ENCODE measurements at regions not wholly inside any gene's neighbourhood (a gene's known extent, or its start where the extent isn't known, plus 50 kb on each side); places are given as distances from the start of the nearest gene placed in this dataset.

DNA sequence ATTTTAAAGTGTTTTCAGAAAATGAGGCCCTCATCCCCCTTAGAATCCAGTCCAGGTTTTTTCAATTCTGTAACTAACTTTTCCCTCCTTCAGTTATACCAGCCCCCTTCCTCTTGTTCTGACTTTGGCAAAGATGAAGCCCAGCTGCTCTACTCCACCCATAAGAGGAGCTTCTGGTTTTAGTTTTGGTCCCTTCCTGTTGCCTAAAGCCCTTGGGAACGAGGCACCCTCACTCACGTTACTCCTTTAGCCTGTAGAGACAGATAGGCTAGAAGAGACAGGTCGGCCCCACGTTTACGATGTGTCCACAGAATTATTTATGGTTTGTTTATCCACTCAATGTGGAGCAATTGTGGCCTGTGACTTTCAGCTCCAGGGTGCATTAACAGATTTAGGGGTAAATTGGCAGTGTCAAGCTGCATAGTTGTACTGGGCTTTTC is 454.2 kb upstream of the TNP1 start:
- TF ChIP-seq, protein P1, sequence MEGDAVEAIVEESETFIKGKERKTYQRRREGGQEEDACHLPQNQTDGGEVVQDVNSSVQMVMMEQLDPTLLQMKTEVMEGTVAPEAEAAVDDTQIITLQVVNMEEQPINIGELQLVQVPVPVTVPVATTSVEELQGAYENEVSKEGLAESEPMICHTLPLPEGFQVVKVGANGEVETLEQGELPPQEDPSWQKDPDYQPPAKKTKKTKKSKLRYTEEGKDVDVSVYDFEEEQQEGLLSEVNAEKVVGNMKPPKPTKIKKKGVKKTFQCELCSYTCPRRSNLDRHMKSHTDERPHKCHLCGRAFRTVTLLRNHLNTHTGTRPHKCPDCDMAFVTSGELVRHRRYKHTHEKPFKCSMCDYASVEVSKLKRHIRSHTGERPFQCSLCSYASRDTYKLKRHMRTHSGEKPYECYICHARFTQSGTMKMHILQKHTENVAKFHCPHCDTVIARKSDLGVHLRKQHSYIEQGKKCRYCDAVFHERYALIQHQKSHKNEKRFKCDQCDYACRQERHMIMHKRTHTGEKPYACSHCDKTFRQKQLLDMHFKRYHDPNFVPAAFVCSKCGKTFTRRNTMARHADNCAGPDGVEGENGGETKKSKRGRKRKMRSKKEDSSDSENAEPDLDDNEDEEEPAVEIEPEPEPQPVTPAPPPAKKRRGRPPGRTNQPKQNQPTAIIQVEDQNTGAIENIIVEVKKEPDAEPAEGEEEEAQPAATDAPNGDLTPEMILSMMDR (optimal IDR thresholded peaks at IDR 0.05 in 1 of 3, IDR thresholded peaks at IDR 0.05 in 1 of 3, conservative IDR thresholded peaks at IDR 0.05 in 1 of 3; ENCODE audit: extremely low read depth in 1 of 3, insufficient read depth in 2 of 3, low read length in 3 of 3): no peak
- no peak for TF ChIP-seq EZH2 (IDR thresholded peaks at IDR 0.05; ENCODE audit: low read length)

Data from keratinocyte (primary cell).